ENCODE measurements at regions not wholly inside any gene's neighbourhood (a gene's known extent, or its start where the extent isn't known, plus 50 kb on each side); places are given as distances from the start of the nearest gene placed in this dataset.

DNA sequence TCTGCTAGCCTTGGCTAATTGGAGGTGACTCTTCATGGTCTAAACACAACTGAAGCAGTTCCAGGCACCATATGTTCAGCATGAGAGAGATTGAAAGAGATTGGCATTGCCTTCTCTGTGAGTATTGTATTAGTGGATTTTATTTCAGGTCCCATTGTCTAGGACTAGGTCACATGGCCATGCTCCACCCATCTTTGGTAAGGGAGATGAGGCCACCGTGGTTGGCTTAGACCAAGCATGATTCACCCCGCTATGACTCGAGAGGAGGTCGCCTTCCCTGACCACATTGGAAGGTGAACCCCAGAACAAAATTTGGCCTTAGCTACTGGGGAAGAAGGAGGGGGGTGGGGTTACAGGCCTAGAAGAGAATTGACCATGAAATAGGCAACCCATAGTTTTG, 109.9 kb upstream of the BCOR start:
- no peak for TF ChIP-seq CTCF (IDR thresholded peaks at IDR 0.05; ENCODE audit: insufficient read depth, low read length, severe bottlenecking)
- DNase-seq (ENCODE audit: low read depth) (peak; percentile 12), FAIRE-seq (no peak)

DNA sequence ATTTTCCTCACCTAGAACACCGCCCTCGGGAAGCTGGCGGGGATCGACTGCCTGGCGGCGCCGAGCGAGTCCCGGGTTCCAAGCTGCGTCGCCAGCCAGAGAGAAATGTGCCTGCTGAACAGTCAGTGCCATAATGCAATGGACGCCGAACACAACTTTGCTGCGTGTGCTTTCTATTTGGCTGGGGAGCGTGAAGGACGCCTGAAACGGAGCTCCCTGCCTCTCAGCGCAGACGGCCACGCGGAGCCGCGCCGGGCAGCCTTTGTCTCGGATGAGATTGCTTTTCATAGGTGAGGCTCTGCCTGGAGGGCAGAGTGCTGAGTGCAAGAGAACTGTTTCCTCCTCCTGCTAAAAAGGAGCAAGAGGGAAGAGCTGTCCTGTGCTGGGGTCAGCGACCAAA, 107.7 kb upstream of the BCOR start:
- Histone ChIP-seq H3K27me3 (ENCODE audit: control insufficient read depth, insufficient read depth, low read length) (no peaks in the 10 kb centered on the region), H3K36me3 (ENCODE audit: control insufficient read depth, insufficient read depth, low read length) (no peaks in the 10 kb centered on the region), H3K4me3 (ENCODE audit: low read depth, low read length) (no peak overlapping the region)
- DNase-seq (ENCODE audit: low read depth) (no peak), FAIRE-seq (peak; percentile 23)
- no peak for TF ChIP-seq CTCF (IDR thresholded peaks at IDR 0.05; ENCODE audit: insufficient read depth, low read length, severe bottlenecking)

More for the DNA sequence above, 109.9 kb upstream of the BCOR start:
- H3K27me3 ChIP-seq (ENCODE audit: control insufficient read depth, insufficient read depth, low read length) = no peaks in the 10 kb centered on the region
- no peak overlapping the region for H3K4me3 ChIP-seq (ENCODE audit: low read depth, low read length)
- no peaks in the 10 kb centered on the region for H3K36me3 ChIP-seq (ENCODE audit: control insufficient read depth, insufficient read depth, low read length)

- Histone ChIP-seq H3K4me3 (ENCODE audit: low read depth, low read length) (no peak overlapping the region), H3K36me3 (ENCODE audit: control insufficient read depth, insufficient read depth, low read length) (no peaks in the 10 kb centered on the region), H3K27me3 (ENCODE audit: control insufficient read depth, insufficient read depth, low read length) (no peaks in the 10 kb centered on the region)
- DNase-seq (ENCODE audit: low read depth) (no peak), FAIRE-seq (no peak)
- TF ChIP-seq CTCF (IDR thresholded peaks at IDR 0.05; ENCODE audit: insufficient read depth, low read length, severe bottlenecking) = no peak
Measured at GRCh38 chrX:40202456-40202855, 104.7 kb upstream of the BCOR start.

DNA sequence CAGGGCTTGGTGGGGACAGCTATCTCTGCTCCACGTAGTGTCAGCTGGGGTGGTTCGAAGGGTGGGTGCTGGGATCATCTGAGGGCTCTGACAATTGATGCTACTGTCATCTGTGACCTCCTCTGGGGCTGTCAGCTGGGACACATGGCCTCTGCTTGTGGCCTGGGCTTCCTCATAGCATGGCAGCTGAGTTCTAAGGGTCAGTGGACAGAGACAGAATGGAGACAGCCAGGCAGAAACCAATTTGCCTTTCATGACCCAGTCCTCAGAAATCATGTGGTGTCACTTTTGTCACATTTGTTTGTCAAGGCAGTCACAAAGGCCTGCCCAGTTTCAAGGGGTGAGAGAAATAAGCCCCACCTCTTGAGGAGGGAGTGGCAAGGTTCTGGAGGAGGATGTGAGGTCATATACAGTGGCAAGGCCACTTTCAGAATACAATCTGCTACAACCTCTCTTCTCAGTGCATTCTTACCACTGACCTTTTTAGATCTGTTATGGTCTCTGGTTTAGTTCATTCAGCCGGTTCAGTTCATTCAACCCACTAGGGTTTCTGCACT, 103.6 kb upstream of the BCOR start:
- Histone ChIP-seq H3K36me3 (ENCODE audit: control insufficient read depth, insufficient read depth, low read length) (no peaks in the 10 kb centered on the region), H3K27me3 (ENCODE audit: control insufficient read depth, insufficient read depth, low read length) (no peaks in the 10 kb centered on the region), H3K4me3 (ENCODE audit: low read depth, low read length) (no peak overlapping the region)
- FAIRE-seq = no peak
- DNase-seq (ENCODE audit: low read depth) = no peak
- TF ChIP-seq CTCF (IDR thresholded peaks at IDR 0.05; ENCODE audit: insufficient read depth, low read length, severe bottlenecking) = no peak

DNA sequence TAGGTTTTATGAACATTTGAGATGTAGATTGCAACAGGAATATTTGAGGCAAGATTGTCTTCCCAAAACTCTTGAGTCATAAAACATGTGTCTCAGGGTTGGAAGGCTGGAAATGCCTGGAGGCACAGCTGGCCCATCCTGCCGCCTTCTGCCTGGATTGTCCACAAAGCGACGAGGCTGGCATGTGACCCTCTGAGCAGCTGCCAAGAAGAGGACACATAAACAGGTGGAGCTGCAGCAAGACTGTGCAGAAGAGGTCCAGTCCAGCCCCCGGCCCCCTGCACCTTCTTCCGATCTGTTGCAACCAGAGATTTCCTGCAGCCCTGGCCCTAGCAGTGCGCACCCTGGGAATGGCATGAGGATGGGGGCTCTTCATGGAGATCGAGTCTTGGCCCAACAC, 101.9 kb upstream of the BCOR start:
- TF ChIP-seq CTCF (IDR thresholded peaks at IDR 0.05; ENCODE audit: insufficient read depth, low read length, severe bottlenecking) = no peak
- no peak overlapping the region for H3K4me3 ChIP-seq (ENCODE audit: low read depth, low read length)
- FAIRE-seq (no peak), DNase-seq (ENCODE audit: low read depth) (no peak)
- H3K27me3 ChIP-seq (ENCODE audit: control insufficient read depth, insufficient read depth, low read length) = no peaks in the 10 kb centered on the region
- H3K36me3 ChIP-seq (ENCODE audit: control insufficient read depth, insufficient read depth, low read length) = no peaks in the 10 kb centered on the region

DNA sequence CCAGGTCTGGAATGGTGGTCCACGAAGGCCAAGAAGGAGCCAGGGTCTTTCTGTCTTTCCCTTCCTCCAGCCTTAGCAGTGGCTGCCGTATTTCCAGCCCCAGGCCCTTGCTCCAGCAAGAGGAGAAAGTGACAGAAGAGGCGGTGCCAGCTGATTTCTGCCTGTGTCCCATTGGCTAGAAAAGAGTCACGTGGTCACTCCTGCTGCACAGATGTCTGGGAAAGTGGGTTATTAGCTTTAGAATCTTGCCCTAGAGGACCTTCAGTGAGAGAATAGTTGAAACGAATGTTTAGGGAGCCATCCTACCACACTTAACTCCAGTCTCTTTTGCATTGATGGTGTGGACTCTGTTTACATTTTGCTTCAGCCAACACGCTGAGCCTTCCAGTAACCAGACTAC, 99.3 kb upstream of the BCOR start:
- H3K27me3 ChIP-seq (ENCODE audit: control insufficient read depth, insufficient read depth, low read length) = no peaks in the 10 kb centered on the region
- DNase-seq (ENCODE audit: low read depth) (no peak), FAIRE-seq (no peak)
- H3K4me3 ChIP-seq (ENCODE audit: low read depth, low read length) = no peak overlapping the region
- no peaks in the 10 kb centered on the region for H3K36me3 ChIP-seq (ENCODE audit: control insufficient read depth, insufficient read depth, low read length)
- TF ChIP-seq CTCF (IDR thresholded peaks at IDR 0.05; ENCODE audit: insufficient read depth, low read length, severe bottlenecking) = no peak

All from bronchial epithelial cell (primary cell).